ES-I3 (cell line): ENCODE measurements at regions not wholly inside any gene's neighbourhood (a gene's known extent, or its start where the extent isn't known, plus 50 kb on each side); places are given as distances from the start of the nearest gene placed in this dataset.

Source experiments
- H3K36me3 ChIP-seq: 2 replicates; pipeline ENCODE4 v1.6.1; 2013; ENCODE audit warnings: mild to moderate bottlenecking, low read length, control low read depth, moderate library complexity; ENCODE audit not compliant: insufficient read depth
- H3K4me1 ChIP-seq: 2 replicates; pipeline ENCODE4 v1.6.1; 2013; ENCODE audit warnings: mild to moderate bottlenecking, control low read depth, low read length; ENCODE audit not compliant: insufficient read depth
- H3K9ac ChIP-seq: 2 replicates; pipeline ENCODE4 v1.6.1; 2013; ENCODE audit warnings: low read depth, mild to moderate bottlenecking, low read length, moderate library complexity
- H3K9me3 ChIP-seq: 2 replicates; pipeline ENCODE4 v1.6.1; 2013; ENCODE audit warnings: mild to moderate bottlenecking, low read length, moderate library complexity; ENCODE audit not compliant: control insufficient read depth, insufficient read depth

DNA sequence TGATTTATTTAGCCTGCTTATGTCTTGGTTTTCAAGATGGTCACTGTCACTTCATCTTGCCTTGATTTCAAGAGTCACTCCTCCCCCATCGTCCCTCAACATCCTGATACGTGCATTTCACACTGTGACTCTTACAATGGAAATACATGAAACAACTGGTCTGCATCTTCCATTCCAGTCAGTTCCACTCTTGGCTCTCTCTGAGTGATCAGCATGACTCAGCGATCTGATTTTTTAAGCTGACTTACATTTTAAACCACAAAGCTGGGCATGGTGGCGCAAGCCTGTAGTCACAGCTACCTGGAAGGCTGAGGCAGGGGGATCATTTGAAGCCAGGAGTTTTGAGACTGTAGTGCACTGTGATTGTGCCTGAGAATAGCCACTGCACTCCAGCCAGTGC is 271.2 kb upstream of the ROPN1 start:
- peaks cover 23% of the 10 kb centered on the region for H3K4me1 ChIP-seq
- no peaks in the 10 kb centered on the region for H3K9me3 ChIP-seq
- H3K9ac ChIP-seq, result no peak overlapping the region
- H3K36me3 ChIP-seq, result no peaks in the 10 kb centered on the region

DNA sequence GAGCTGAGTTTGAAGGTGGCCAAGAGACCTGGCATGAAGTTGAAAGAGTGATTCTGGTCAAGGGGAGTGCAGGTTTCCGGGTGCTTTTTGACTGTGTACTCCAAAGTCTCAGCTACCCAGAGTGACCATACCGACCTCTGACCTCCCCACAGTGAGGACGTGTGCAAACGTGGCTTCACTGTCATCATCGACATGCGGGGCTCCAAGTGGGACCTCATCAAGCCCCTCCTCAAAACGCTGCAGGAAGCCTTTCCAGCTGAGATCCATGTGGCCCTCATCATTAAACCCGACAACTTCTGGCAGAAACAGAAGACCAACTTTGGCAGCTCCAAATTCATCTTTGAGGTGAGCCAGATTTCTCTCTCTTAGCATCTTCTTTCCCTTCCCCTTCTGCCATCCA is 272.4 kb upstream of the ROPN1 start:
- Histone ChIP-seq H3K9me3 (no peaks in the 10 kb centered on the region), H3K36me3 (no peaks in the 10 kb centered on the region), H3K9ac (no peak overlapping the region), H3K4me1 (peaks cover 19% of the 10 kb centered on the region)

DNA sequence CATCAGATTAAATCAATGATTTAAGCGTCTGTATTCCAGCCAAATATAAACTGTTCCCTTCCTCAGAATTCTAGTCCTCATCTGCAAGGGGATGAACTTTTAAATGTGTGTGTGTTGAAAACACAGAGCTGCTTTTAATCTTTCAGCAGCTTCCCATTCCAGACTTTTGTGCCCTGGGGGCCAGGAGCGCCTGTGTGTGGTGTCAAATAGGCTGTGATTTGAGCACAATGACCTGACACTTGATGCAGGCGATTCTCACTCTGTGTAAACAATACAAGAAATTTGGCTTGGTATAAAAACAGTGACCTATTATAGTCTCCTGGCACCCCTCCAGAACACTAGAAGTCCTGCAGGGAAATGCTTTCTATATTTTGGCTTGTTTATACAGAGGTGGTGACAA is 274.6 kb upstream of the ROPN1 start:
- H3K9me3 ChIP-seq, result no peaks in the 10 kb centered on the region
- H3K36me3 ChIP-seq, result no peaks in the 10 kb centered on the region
- no peak overlapping the region for H3K9ac ChIP-seq
- peaks cover 11% of the 10 kb centered on the region for H3K4me1 ChIP-seq

DNA sequence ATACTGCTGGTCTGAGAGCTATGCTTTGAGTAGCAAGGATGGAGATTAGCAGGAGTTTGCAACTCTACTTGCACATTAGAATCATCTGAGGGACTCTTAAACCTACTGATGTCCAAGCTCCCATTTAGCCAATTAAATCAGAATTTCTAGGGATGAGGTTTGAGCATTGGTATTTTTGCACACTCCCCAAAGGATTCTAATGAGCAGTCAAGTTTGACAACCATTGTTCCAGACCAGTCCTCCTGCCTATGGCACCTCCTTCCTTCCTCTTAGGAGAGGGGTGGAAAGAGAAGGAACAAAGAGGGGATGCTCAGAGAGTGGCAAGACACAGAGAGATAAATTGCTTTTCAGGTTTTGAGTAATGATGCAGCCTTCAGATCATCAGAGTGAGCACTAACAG is 275.5 kb upstream of the ROPN1 start:
- Histone ChIP-seq H3K36me3 (no peaks in the 10 kb centered on the region), H3K4me1 (peaks cover 9% of the 10 kb centered on the region)

DNA sequence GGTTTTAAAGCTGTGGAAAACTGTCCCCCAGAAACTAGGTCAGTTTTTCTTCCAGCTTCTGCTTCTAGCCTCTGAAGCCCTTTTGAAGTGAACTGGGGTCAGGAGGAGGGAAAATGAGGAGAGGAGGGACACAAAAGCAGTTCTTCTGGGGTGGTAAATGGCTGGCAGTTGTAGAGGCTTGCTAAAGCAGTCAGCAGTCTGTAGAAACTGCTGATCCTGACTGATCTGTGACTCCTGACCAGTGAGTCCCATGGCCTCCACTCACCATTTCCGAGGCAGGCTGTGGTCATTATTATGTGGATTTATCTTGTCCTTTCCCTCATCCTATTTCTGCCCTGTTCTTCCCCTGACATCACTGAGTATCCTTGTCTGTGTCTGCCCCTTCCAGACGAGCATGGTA is 276.4 kb upstream of the ROPN1 start:
- Histone ChIP-seq H3K36me3 (no peaks in the 10 kb centered on the region), H3K9me3 (no peaks in the 10 kb centered on the region), H3K4me1 (peaks cover 4% of the 10 kb centered on the region; the same call in 1 of the 2 replicates), H3K9ac (no peak overlapping the region)

More for the DNA sequence above, 275.5 kb upstream of the ROPN1 start:
- H3K9ac ChIP-seq, result no peak overlapping the region
- H3K9me3 ChIP-seq, result no peaks in the 10 kb centered on the region

DNA sequence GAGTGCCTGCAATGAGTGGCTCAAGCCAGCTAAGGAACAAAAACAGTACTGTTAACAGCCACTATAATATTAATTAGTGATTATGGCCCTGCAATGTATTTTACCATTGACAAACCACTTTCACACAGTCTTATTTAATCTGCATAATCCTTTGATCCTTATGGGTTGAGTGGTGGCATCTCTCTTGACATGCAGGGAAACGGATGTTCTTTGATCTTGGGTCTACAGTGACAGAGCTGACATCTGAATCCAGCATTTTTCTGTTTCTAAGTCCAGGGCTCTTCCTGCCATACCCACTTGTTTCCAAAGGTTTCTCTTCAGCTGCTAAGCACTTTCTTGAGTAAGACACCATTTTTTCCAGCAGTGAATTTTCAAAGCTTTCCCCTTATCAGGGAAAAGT is 277.7 kb upstream of the ROPN1 start:
- no peaks in the 10 kb centered on the region for H3K36me3 ChIP-seq
- no peaks in the 10 kb centered on the region for H3K9me3 ChIP-seq
- peaks cover 4% of the 10 kb centered on the region; the same call in 1 of the 2 replicates for H3K4me1 ChIP-seq
- no peak overlapping the region for H3K9ac ChIP-seq

DNA sequence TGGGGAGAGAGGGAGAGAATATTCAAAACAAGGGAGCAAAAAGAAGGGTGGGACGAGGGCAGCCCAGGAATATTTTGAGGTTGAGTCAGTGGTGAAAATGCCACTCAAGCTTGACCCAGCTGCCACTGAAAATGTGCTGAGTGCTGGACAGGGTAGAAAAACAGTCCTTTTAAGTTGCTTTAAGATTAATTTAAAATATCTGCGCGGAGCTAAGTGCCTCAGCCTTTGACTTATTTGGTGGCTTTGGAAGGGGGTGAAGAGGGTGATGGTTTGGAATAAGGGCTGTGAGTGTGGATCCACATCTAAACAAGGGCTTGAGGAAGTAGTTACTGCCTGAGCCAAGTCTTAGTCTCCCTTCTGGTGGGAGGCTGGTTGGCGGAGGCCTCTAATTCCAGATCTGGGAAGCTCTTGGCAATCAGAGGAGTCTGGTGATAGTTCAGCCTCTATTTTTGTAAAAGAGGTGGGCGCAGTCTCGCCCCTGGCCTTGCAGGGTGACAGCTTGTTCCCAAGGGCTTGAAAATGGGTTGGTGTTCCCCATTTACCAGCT is 280.8 kb upstream of the ROPN1 start:
- Histone ChIP-seq H3K9ac (no peak overlapping the region), H3K4me1 (peaks cover 4% of the 10 kb centered on the region; the same call in 1 of the 2 replicates), H3K36me3 (no peaks in the 10 kb centered on the region), H3K9me3 (no peaks in the 10 kb centered on the region)

DNA sequence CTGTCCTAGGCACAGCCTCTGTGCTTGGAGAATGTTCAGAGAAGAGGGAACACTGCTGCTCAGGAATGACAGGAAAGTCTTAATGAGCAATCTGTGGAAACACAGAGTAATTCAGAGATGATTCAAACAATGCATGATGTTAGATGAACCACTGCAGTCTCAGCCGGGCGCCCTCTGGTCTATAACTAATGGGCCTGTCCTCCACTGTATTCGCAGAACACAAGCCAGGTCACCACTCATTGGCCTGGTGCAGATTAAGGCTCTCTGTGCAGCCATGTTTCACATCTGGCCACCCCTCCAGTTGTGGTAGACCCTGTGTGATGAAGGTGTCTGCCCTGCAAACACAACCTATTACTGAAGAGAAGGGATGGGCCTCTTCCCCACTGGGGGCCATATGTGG is 281.7 kb upstream of the ROPN1 start:
- Histone ChIP-seq H3K9ac (no peak overlapping the region), H3K9me3 (no peaks in the 10 kb centered on the region), H3K4me1 (peaks cover 4% of the 10 kb centered on the region; the same call in 1 of the 2 replicates), H3K36me3 (no peaks in the 10 kb centered on the region)

DNA sequence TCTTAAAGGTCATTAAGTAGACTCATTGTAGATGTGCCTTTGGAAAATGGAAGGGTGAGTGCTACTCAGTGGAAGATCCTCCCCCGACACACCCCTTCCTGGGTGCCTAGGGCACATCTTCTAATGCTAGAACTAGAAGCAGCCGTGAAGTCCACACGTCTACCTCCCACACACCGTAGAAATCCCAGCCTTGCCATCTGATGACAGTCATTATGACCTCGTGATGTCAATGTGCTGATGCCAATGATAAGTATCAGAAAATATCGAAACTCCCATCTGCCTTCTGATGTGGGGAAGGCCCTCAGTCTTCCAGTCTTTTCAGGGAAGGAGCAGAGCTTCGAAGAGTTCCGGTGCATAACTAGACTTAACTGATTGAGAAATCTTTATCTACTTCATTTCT is 282.1 kb upstream of the ROPN1 start:
- Histone ChIP-seq H3K36me3 (no peaks in the 10 kb centered on the region), H3K4me1 (peaks cover 4% of the 10 kb centered on the region; the same call in 1 of the 2 replicates), H3K9ac (no peak overlapping the region), H3K9me3 (no peaks in the 10 kb centered on the region)

DNA sequence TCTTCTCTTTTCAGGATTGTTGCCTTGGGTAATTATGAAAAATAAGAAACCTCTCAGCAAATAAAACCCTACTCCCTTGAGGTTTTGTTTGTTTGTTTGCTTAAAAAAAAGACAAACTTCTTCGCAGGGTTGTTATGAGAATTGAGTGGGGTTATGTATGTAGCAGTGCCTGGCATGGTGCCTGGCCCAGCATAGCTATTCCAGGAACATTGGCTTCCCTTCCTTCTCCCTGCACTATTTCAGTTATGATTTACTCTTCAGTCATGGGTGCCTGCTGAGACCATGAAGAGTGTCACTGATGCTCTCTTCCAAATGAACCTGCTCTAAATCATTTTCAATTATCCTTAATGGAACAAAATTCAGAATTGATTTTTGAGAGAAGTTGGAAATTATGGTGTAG is 283.5 kb upstream of the ROPN1 start:
- Histone ChIP-seq H3K4me1 (no peaks in the 10 kb centered on the region; the same call in 1 of the 2 replicates), H3K9me3 (no peaks in the 10 kb centered on the region), H3K9ac (no peak overlapping the region), H3K36me3 (no peaks in the 10 kb centered on the region)

DNA sequence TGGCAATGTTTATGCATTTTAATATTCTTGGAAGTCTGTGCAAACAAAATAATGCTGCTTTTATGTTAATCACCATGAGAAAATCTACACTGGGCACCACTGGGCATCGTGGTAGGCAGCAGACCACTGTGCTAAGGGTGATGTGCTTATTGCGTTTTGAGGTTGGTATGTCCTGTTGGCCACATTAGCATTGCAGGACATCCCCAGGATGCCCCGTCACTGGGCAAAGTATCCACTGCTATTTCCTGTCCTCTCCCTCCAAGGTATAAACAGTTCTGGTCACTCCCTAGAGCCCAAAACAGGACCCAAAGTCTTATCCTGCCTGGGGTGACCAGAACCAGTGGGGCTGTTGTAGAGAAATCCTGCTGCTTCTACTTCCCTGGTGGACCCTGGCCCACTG is 284.2 kb upstream of the ROPN1 start:
- no peaks in the 10 kb centered on the region; the same call in 1 of the 2 replicates for H3K4me1 ChIP-seq
- H3K36me3 ChIP-seq, result no peaks in the 10 kb centered on the region
- H3K9me3 ChIP-seq, result no peaks in the 10 kb centered on the region
- no peak overlapping the region for H3K9ac ChIP-seq

DNA sequence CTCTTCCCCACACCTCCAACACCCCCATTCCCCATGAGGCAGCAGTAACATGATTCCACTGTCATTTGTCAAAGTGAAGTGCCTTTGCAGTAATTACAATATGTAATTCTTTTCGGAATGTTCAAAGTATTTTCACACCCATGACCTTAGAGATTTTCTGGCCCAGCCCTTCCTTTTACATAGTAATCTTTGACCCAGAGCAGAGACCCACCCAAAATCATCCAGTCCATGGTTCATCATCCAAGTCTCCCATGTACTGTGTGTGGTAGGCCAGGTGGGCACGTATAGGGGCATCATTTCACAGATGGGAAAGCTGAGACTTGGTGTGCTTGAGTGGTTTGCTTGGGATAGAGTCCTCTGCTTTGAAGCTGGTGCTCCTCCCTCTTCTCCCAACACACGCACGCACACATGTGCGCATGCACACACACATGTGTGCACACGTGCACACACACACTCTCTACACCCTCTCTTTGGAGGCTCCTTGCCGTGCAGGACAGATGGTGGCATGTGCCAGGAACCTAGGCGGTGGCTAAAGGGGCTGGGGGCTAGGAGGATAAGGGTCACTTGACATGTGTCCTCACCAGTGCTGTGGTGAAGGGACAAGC is 284.7 kb upstream of the ROPN1 start:
- Histone ChIP-seq H3K9me3 (no peaks in the 10 kb centered on the region), H3K36me3 (no peaks in the 10 kb centered on the region), H3K9ac (no peak overlapping the region), H3K4me1 (no peaks in the 10 kb centered on the region; the same call in 1 of the 2 replicates)

DNA sequence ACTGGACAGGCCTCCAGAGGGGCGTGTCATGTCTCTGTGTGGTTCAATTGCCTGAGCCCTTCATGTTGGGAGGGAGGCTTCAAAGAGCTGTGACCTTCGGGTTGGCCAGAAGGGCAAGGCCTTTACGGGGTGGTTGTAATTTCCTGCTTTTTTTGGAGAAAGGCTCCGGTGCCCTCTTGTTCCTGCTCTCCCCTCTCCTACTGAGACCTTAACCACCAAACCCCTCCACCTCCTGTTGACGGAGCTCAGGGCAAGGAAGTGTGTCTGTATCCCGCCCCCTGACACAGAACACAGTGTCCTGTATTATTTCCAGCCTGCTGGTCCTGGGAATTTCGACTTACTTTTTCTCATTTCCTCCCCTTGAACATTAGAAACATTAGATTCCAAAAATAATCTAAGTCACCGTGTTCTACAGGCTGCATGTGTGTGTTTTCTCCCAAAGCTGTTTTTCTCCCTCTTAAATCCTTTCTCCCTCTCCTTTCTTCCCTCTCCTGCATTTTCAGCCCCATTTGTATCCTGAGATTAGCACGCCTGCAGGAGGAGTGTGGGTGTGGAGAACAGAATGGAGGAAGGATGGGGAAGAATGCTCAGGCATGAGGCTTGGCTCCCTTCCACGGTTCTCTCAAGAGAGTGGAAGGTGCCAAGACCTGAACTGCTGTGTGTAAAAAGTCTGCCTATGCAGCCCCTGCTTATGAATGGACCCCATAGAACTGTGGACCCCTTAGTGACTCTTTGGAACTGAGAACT is 285.4 kb upstream of the ROPN1 start:
- Histone ChIP-seq H3K9me3 (no peaks in the 10 kb centered on the region), H3K4me1 (no peaks in the 10 kb centered on the region; the same call in 1 of the 2 replicates)

DNA sequence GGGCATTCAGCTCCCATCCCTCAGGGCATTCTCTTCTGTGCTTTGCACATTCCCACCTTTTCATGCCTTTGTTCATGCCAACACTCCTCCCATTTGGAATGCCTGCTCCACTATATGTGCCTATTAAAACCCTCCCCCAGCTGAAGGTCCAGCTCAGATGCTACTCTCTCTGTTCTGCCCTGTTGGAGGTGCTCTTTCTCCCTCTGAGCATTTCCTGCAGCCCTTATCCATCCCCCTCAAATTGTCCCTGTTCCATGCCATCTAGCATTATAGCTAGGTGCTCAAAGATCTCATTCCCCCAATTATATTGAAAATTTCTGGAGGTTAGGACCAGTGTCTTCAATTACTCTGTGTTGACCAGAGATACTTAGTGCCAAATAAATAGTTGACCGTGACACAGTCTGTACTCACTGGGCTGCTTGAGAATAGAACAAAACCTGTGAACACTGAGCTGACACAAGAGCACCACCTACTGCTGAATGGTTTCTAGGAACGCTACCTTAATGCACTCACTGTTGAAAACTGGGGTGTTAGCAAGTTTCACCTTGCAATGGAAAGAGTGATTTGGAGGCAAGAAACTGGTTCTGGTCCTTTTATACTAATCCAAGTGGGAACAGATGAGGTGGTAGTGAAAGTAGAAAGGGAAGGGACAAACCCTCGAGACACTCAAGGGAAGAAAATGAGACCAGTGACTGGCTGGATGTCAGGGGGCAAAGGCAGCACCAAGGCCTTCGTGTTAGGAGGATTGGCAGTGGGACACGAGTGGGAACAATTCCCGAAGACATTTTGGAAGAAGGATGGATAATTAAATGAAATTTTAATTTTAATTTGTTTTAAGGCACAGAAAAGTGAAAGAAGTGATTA is 289.8 kb upstream of the ROPN1 start:
- no peak overlapping the region for H3K9ac ChIP-seq
- H3K9me3 ChIP-seq, result no peaks in the 10 kb centered on the region
- H3K4me1 ChIP-seq, result no peaks in the 10 kb centered on the region
- H3K36me3 ChIP-seq, result no peaks in the 10 kb centered on the region

More for the DNA sequence above, 285.4 kb upstream of the ROPN1 start:
- Histone ChIP-seq H3K36me3 (no peaks in the 10 kb centered on the region), H3K9ac (no peak overlapping the region)
